IgD-negative memory B cell (primary cell): ENCODE measurements at regions not wholly inside any gene's neighbourhood (a gene's known extent, or its start where the extent isn't known, plus 50 kb on each side); places are given as distances from the start of the nearest gene placed in this dataset.
A peak's percentile ranks its signal among the peaks of the same experiment; 100 is the strongest.

Experiments used
- H3K27ac Mint-ChIP-seq, 3 donors: one replicate each; pipeline ENCODE4 v1.8.0; 2020 to 2022; ENCODE audit warnings: mild to moderate bottlenecking in 3 of 3, mixed read lengths in 3 of 3, moderate library complexity in 1 of 3
- H3K27me3 Mint-ChIP-seq: one replicate; pipeline ENCODE4 v1.8.0; 2021; ENCODE audit warnings: mixed read lengths
- H3K36me3 Mint-ChIP-seq: one replicate; pipeline ENCODE4 v1.8.0; 2020; ENCODE audit warnings: mild to moderate bottlenecking, mixed read lengths
- H3K4me1 Mint-ChIP-seq, 3 donors: one replicate each; pipeline ENCODE4 v1.8.0; 2020 to 2022; ENCODE audit warnings: mixed read lengths in 3 of 3, mild to moderate bottlenecking in 1 of 3
- H3K4me3 Mint-ChIP-seq, 4 donors: one replicate each; pipeline ENCODE4 v1.8.0; 2020 to 2022; ENCODE audit warnings: mild to moderate bottlenecking in 4 of 4, mixed read lengths in 4 of 4, moderate library complexity in 3 of 4
- H3K9me3 Mint-ChIP-seq, 3 donors: one replicate each; pipeline ENCODE4 v1.8.0; 2020 to 2021; ENCODE audit warnings: mixed read lengths in 3 of 3, mild to moderate bottlenecking in 1 of 3

DNA sequence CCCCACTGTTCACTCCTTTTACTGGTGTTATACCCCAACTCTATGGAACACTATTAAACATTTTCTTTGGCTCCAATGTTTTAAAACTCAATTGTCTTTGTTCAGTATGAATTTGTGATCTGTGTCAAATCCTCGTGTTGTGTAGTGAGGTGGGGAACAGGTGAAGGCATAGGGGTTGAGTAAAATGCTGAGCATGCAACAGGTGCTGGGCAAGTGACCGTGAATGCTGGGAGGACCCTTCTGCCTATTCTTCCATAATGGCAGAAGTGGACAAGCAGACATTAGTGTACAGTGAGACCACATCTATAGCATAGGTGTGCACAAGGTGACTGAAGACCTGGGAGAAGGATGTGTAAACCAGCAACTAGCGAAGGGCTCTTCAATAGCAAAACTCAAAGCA lies 1188.0 kb downstream of the UQCRFS1 start:
- no peaks in the 10 kb centered on the region for H3K4me1 Mint-ChIP-seq
- H3K4me3 Mint-ChIP-seq, result no peak overlapping the region
- no peaks in the 10 kb centered on the region for H3K36me3 Mint-ChIP-seq
- peaks cover 2 to 6% (median 3%) of the 10 kb centered on the region in 3 donors for H3K9me3 Mint-ChIP-seq
- H3K27me3 Mint-ChIP-seq, result no peaks in the 10 kb centered on the region
- no peak overlapping the region for H3K27ac Mint-ChIP-seq

DNA sequence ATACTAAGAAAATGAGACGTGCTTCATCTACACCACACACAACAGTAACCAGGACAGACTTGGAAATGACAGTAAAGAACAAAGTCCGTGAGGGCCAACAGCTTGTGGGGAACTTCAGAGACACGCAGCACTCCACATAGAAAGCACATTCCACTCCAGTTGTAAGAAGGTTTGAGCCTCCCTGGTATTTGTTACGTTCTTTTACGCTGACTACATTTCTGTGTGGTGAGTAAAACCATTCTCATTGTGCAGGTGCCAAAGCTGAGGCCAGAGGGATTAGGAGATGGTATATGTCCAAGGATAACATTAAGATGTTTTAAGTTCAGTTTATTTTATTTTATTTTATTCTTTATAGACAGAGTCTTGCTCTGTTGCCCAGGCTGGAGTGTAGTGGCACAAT lies 1189.9 kb downstream of the UQCRFS1 start:
- Mint-ChIP-seq H3K27ac (no peak overlapping the region), H3K4me1 (no peaks in the 10 kb centered on the region), H3K36me3 (no peaks in the 10 kb centered on the region), H3K27me3 (no peaks in the 10 kb centered on the region), H3K9me3 (peaks cover 0 to 3% (median 2%) of the 10 kb centered on the region in 3 donors), H3K4me3 (no peak overlapping the region)

DNA sequence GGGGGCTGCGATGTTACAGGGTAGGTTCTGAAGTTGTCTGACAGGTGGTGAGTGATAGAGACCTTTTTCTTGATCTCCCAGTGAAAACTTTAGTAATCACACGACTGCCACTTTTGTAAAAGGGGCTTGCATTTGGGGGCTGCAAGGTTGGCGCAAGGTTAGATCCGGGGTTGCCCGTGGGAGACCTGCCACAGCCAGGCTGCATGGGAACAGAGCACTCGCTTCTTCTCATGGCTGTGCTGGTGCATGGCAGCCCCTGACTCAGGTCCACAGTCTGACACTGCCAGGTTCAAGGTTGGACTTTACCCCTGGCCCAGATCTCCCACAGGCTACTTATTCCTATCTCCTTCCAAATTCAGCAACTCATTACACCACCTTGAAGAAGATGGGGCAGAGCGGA lies 1190.4 kb downstream of the UQCRFS1 start:
- H3K9me3 Mint-ChIP-seq, result peaks cover 0 to 5% (median 2%) of the 10 kb centered on the region in 3 donors

DNA sequence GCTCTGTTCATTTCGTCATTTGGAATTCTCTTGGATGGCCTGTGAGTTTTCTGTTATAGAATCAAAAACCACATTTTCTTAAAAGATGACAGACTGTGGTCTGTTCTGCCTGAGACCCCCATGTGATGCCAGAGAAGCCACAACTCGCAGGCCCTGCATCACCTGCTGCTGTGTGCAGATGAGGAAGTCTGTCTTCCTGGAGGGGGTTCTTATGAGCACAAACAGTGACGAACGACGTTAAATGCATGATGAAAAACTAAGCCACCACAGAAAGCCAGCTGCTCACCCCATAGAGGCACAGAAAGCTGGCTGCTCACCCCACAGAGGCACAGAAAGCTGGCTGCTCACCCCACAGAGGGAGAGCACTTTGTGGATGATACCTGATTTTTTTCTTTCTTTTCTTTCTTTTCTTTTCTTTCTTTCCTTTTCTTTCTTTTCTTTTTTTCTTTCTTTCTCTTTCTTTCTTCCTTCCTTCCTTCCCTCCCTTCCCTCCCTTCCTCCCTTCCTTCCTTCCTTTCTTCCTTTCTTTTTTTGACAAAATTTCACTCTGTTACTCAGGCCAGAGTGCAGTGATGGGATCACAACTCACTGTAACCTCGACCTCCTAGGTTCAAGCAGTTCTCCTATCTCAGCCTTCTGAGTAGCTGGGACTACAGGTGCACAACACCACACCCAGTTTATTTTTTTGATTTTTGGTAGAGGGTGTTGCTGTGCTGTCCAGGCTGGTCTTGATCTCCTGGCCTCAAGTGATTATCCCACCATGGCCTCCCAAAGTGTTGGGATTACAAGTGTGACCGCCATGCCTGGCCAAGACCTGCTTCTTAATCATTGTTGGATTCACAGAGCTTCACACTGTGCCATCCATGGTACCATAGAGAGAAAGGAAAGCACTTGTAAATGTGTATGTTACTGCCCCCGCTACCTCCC lies 1191.4 kb downstream of the UQCRFS1 start:
- peaks cover 0 to 8% (median 2%) of the 10 kb centered on the region in 3 donors for H3K9me3 Mint-ChIP-seq
- no peak overlapping the region for H3K27ac Mint-ChIP-seq
- H3K4me1 Mint-ChIP-seq, result no peaks in the 10 kb centered on the region
- no peaks in the 10 kb centered on the region for H3K27me3 Mint-ChIP-seq
- no peak overlapping the region for H3K4me3 Mint-ChIP-seq
- H3K36me3 Mint-ChIP-seq, result no peaks in the 10 kb centered on the region

More for the DNA sequence above, 1190.4 kb downstream of the UQCRFS1 start:
- Mint-ChIP-seq H3K36me3 (no peaks in the 10 kb centered on the region), H3K27me3 (no peaks in the 10 kb centered on the region), H3K4me1 (no peaks in the 10 kb centered on the region), H3K27ac (no peak overlapping the region), H3K4me3 (no peak overlapping the region)

DNA sequence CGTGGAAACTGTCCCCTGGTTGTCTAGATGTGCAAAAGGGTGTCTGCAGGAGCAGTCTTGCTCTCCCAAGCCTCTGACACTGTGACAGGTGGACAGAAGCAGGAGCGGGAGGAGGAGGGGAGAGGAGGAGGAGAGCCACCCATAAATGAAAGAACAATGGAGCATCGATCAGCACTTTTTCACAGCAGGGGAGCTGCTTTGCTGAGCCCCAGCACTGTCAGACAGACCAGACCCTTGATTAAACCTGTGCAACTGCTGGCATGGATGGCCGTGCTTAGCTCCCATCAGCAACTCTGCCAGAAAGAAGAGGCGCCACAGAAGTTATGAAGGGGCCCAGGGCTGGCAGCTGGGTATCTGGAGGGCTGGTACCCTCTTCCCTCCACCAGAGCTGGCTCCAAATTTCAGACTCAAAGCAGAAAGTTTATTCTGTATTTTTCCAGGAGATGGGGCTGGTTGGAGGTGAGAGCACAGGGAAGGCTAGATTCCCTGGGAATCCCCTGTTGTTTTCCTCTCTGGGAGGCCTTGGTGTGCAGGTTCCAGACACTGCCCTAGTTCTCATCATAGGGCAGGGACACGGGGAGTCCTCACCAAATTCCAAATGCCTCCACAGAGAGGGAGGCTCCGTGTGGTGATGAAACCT lies 1192.2 kb downstream of the UQCRFS1 start:
- peaks cover 0 to 8% (median 2%) of the 10 kb centered on the region in 3 donors for H3K9me3 Mint-ChIP-seq
- no peaks in the 10 kb centered on the region for H3K4me1 Mint-ChIP-seq
- H3K27me3 Mint-ChIP-seq, result no peaks in the 10 kb centered on the region
- peak overlapping the region in 1 of 3 donors; percentile 39 for H3K27ac Mint-ChIP-seq
- no peaks in the 10 kb centered on the region for H3K36me3 Mint-ChIP-seq
- H3K4me3 Mint-ChIP-seq, result no peak overlapping the region

DNA sequence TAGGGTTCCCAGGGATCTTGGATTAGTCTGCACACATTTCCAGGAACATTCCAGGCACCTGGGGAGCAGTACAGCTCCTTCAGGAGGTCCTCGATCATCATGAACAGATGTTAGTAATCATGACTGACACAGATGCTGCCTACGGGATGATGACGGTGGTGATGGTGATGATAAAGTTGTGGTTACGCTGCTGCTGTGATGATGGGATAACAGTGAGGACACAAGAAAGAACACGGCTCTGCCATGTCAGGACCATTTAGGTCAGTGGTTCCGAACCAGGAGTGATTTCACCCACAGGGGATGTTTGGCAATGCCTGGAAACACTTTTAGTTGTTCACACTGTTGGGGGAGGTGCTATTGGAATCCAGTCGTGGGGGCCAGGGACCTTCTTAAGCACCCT lies 1193.0 kb downstream of the UQCRFS1 start:
- Mint-ChIP-seq H3K27me3 (no peaks in the 10 kb centered on the region), H3K27ac (peak overlapping the region in 1 of 3 donors; percentile 81), H3K4me1 (no peaks in the 10 kb centered on the region), H3K9me3 (peaks cover 0 to 6% (median 2%) of the 10 kb centered on the region in 3 donors), H3K4me3 (no peak overlapping the region), H3K36me3 (peaks cover 2% of the 10 kb centered on the region)

DNA sequence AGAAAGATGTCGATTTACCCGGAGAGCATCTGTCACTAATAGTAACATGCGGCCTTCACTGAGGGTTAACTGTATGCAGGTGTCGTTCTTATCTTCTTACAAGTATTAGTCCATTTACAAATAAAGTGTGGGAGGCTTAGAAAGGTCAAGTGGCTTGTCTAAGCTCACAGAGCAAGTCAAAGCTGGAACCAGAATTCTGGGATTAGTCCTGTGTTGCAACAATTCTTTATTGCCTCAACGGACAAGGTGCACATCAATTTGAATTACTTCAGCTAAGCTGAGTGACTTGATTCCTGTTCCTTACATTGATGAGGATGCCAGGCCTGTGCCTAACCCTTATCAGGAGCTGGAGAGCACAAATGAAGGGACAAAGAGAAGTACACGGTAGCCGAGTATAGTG lies 1193.6 kb downstream of the UQCRFS1 start:
- Mint-ChIP-seq H3K9me3 (peaks cover 0 to 4% (median 2%) of the 10 kb centered on the region in 3 donors), H3K4me3 (no peak overlapping the region), H3K4me1 (no peaks in the 10 kb centered on the region), H3K27ac (no peak overlapping the region), H3K36me3 (peaks cover 2% of the 10 kb centered on the region), H3K27me3 (no peaks in the 10 kb centered on the region)

DNA sequence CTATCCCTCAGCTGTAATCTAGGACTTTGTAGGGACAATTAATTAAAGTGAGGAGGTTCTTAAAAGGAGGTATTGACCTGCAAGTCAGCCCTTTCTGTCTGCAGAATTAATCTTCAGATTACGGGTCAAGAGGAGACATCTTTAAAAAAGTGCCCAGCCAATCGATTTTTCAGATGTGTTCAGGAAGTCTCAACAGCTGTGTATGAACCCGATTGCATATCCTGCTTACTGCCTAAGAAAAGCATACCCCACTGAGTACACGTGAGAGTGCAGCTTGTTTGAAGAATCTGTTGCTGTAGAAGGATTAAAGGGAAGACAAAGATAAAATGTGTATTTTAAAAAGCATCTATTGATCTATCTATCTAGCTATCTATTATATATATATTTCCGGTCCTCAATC lies 1194.5 kb downstream of the UQCRFS1 start:
- Mint-ChIP-seq H3K36me3 (peaks cover 2% of the 10 kb centered on the region), H3K27me3 (no peaks in the 10 kb centered on the region), H3K27ac (no peak overlapping the region), H3K4me3 (no peak overlapping the region), H3K9me3 (peaks cover 0 to 4% (median 2%) of the 10 kb centered on the region in 3 donors), H3K4me1 (no peaks in the 10 kb centered on the region)

DNA sequence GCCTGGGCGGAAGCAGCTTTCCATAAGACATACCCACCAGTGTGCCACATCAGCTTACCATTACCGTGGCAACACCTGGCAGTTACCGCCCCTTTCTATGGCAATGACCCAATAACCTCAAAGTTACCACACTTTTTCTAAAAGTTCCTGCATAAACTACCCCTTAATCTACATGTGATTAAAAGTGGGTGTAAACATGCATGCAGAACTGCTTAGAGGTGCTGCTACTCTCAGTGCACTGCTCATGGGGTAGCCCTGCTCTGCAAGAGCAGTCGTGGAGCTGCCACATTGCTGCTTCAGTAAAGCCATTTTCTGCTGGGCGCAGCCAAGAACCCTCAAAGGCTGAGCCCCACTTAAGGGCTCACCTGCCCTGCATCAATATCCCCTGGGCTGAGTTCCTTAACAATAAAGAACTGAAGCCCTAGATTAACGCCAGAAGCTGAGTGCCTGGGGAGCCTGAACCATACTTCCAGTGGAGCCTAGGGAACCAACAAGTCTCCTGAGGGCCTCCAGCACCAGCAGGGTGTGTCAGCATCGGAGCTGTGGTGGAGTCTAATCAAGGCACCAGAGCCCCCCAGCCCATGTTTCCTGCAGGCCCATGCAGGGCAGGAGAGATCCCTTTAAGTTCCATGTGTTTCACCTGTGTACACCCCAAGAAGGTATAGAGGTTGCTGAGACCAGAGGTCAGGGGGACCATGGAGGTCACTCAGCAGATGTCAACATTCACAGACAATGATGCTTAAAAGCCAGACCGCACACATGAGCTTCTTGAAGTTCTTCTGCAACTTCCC lies 1198.1 kb downstream of the UQCRFS1 start:
- Mint-ChIP-seq H3K36me3 (peaks cover 2% of the 10 kb centered on the region), H3K4me3 (no peak overlapping the region), H3K27me3 (no peaks in the 10 kb centered on the region), H3K27ac (no peak overlapping the region), H3K9me3 (peaks cover 0 to 4% (median 0%) of the 10 kb centered on the region in 3 donors), H3K4me1 (no peaks in the 10 kb centered on the region)

DNA sequence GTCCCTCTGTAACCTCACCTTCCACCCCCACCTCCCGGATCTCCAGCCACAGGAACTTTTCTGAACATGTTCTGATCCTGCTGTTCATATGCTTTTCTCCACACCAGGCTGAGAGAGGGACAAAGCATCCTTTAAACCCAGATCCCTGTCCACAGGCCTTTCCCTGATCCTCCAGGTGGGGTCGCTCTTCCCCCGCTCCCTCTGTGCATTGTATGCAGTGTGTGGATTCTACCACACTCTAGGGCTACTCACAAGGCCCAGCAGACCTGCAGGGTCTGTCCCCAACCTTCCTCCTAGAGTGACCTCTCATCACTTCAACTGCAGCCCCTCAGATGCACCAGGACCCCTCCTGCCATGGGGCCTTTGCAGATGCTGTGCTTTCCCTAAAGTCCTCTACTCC lies 1200.6 kb downstream of the UQCRFS1 start:
- Mint-ChIP-seq H3K9me3 (peaks cover 0 to 6% (median 1%) of the 10 kb centered on the region in 3 donors), H3K27me3 (no peaks in the 10 kb centered on the region), H3K27ac (no peak overlapping the region), H3K36me3 (peaks cover 2% of the 10 kb centered on the region), H3K4me3 (no peak overlapping the region), H3K4me1 (no peaks in the 10 kb centered on the region)

DNA sequence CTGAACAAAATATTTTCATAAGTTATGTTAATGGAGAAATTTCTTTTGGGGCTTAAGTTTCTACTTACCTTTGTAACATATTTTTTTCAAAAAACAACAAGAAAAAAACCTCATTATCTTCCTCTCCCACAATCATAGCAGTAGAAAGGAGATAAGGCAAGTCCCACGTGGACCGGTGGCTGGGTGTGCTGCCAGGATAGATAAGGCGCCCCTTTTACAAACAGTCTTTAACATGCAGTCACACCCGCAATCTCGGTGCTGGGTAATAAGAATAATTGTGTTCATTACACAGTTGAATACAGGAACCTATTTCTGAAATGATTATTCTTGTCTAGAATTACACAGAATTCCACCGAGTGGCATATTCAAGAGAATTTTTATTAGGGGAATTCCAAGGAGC lies 1202.3 kb downstream of the UQCRFS1 start:
- Mint-ChIP-seq H3K36me3 (peaks cover 2% of the 10 kb centered on the region), H3K27me3 (no peaks in the 10 kb centered on the region), H3K9me3 (peaks cover 0 to 10% (median 2%) of the 10 kb centered on the region in 3 donors), H3K27ac (no peak overlapping the region), H3K4me3 (no peak overlapping the region), H3K4me1 (no peaks in the 10 kb centered on the region)

DNA sequence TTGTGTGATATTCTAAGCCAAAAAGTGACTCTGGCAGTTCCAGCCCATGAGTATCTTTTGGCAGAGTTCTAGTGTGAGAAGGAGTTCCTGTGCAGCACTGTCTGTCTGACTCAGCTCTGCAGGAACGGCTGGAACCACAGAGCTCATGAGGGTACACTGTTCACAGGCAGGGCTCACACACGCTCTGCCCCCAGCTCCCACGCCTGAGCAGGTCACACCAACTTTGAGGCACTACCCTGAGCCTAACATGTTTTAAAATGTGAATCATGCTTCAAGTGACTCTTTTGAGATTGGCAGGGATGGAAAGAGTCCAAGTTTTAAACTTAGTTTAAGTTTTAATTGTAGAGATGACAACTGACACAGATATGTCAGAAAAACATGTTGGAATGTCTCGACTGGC lies 1203.3 kb downstream of the UQCRFS1 start:
- Mint-ChIP-seq H3K4me3 (no peak overlapping the region), H3K9me3 (peaks cover 0 to 10% (median 2%) of the 10 kb centered on the region in 3 donors), H3K27me3 (no peaks in the 10 kb centered on the region), H3K27ac (no peak overlapping the region), H3K4me1 (no peaks in the 10 kb centered on the region), H3K36me3 (no peaks in the 10 kb centered on the region)

DNA sequence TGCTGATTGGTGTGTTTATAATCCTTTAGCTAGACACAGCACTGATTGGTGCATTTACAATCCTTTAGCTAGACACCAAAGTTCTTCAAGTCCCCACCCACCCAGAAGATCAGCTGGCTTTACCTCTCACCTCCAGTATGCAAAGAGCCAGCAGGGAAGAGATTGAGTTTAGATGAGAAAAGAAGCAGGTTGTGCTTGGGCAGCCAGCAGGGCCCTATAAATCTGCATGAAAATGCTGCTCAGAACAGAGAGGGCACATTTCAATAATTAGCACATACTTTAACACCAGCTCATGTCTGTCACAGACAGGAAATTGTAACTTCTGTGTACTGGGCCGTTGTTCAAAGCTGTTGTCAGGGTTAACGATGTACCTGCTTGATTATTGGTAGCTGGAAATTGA lies 1204.3 kb downstream of the UQCRFS1 start:
- H3K27ac Mint-ChIP-seq, result no peak overlapping the region
- H3K36me3 Mint-ChIP-seq, result no peaks in the 10 kb centered on the region
- no peaks in the 10 kb centered on the region for H3K4me1 Mint-ChIP-seq
- peaks cover 0 to 10% (median 2%) of the 10 kb centered on the region in 3 donors for H3K9me3 Mint-ChIP-seq
- H3K27me3 Mint-ChIP-seq, result no peaks in the 10 kb centered on the region
- H3K4me3 Mint-ChIP-seq, result no peak overlapping the region

DNA sequence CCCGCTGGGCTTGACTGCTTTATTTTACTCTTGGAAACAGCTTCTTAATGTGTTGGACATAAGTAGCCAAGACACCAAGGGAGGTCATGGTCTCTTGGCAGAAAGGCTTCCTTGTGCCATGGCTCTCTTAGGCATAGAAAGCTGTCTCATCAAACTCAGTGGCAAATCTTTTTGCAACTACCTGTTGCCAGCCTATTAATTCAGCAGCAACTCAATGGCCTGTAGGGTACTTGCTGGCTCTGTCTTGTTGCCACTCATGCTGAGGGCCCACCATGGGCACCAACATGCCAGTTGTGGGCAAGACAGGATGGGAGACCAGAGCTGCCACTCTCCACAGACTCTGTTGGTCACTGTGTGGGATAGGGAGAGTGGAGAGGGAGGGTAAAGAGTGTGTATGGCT lies 1209.4 kb downstream of the UQCRFS1 start:
- no peaks in the 10 kb centered on the region for H3K36me3 Mint-ChIP-seq
- H3K27ac Mint-ChIP-seq, result no peak overlapping the region
- H3K27me3 Mint-ChIP-seq, result no peaks in the 10 kb centered on the region
- peaks cover 4 to 6% (median 5%) of the 10 kb centered on the region in 3 donors for H3K9me3 Mint-ChIP-seq
- H3K4me1 Mint-ChIP-seq, result no peaks in the 10 kb centered on the region
- no peak overlapping the region for H3K4me3 Mint-ChIP-seq

DNA sequence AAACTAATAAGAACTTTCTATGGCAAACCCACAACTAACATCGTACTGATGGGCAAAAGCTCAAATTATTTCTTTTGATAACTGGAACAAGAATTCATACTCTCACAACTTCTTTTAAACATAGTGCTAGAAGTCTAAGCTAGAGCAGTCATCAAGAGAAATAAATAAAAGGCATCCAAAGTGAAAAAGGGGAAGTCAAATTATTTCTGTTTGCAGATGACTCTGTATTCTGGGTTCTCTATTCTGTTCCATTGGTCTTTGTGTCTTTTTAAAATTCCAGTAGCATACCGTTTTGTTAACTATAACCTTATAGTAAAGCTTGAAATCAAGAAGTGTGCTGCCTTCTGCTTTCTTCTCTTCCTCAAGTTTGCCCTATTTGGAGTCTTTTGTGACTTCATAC lies 1215.9 kb downstream of the UQCRFS1 start:
- Mint-ChIP-seq H3K36me3 (no peaks in the 10 kb centered on the region), H3K27me3 (no peaks in the 10 kb centered on the region), H3K4me1 (no peaks in the 10 kb centered on the region), H3K9me3 (peaks cover 0 to 4% (median 2%) of the 10 kb centered on the region in 3 donors), H3K4me3 (no peak overlapping the region), H3K27ac (no peak overlapping the region)
